Ishikawa (cell line): ENCODE measurements at regions not wholly inside any gene's neighbourhood (a gene's known extent, or its start where the extent isn't known, plus 50 kb on each side); places are given as distances from the start of the nearest gene placed in this dataset.

Source experiments
- CEBPB ChIP-seq: IDR thresholded peaks from 2 replicates; pipeline ENCODE4 v1.6.1; 2012
- CREB1 ChIP-seq: IDR thresholded peaks from 2 replicates; pipeline ENCODE4 v1.6.1; 2012; ENCODE audit warnings: low read depth
- EGR1 ChIP-seq: IDR thresholded peaks from 2 replicates; pipeline ENCODE4 v1.6.1; 2012
- EP300 ChIP-seq: IDR thresholded peaks from 2 replicates; pipeline ENCODE4 v1.6.1; 2012; ENCODE audit warnings: borderline replicate concordance
- FOXM1 ChIP-seq: IDR thresholded peaks from 2 replicates; pipeline ENCODE4 v1.6.1; 2012; ENCODE audit warnings: low read depth, borderline replicate concordance
- NFIC ChIP-seq: IDR thresholded peaks from 2 replicates; pipeline ENCODE4 v1.6.1; 2012
- RAD21 ChIP-seq: IDR thresholded peaks from 2 replicates; pipeline ENCODE4 v1.6.1; 2012; ENCODE audit warnings: low read depth
- TAF1 ChIP-seq: IDR thresholded peaks from 2 replicates; pipeline ENCODE4 v1.6.1; 2012; ENCODE audit warnings: low read depth, mild to moderate bottlenecking
- TCF12 ChIP-seq: IDR thresholded peaks from 2 replicates; pipeline ENCODE4 v1.6.1; 2012; ENCODE audit warnings: low read depth
- TEAD4 ChIP-seq: IDR thresholded peaks from 2 replicates; pipeline ENCODE4 v1.6.1; 2012
- YY1 ChIP-seq: IDR thresholded peaks from 2 replicates; pipeline ENCODE4 v1.6.1; 2012; ENCODE audit warnings: low read depth
- ZBTB7A ChIP-seq: IDR thresholded peaks from 2 replicates; pipeline ENCODE4 v1.6.1; 2012; ENCODE audit warnings: low read depth
- TF ChIP-seq, protein P1 (sequence below): IDR thresholded peaks from 2 replicates; pipeline ENCODE4 v1.6.1; 2012; ENCODE audit warnings: low read depth, mild to moderate bottlenecking
- TF ChIP-seq, protein P2 (sequence below): IDR thresholded peaks from 2 replicates; pipeline ENCODE4 v1.6.1; 2012
- TF ChIP-seq, protein P3 (sequence below): IDR thresholded peaks from 2 replicates; pipeline ENCODE4 v1.6.1; 2012

DNA sequence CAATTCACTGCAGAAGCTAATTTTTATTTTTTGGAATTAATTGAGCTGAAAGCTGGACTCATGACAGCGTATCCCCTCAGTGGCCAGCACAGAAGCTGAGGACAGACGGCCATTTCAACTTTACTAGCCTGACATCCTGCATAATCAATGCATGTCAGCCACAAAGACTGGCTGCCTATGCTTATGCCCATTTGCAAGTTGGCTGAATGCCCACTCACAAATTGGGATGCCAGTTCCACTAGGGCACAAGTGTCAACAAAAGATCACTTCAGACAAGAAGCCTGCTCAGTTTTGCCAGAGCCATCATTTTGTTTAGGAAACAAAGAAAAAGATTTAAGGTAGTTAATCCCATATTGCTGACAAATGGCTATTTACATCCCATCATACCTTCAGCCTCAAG lies 417.6 kb downstream of the NOVA1 start:
- TF ChIP-seq TEAD4 (no peak), TCF12 (no peak), EGR1 (no peak), FOXM1 (no peak), EP300 (no peak), NFIC (no peak), RAD21 (no peak), CREB1 (no peak), CEBPB (no peak), ZBTB7A (no peak), YY1 (no peak), TAF1 (no peak)
- TF ChIP-seq, protein P1, sequence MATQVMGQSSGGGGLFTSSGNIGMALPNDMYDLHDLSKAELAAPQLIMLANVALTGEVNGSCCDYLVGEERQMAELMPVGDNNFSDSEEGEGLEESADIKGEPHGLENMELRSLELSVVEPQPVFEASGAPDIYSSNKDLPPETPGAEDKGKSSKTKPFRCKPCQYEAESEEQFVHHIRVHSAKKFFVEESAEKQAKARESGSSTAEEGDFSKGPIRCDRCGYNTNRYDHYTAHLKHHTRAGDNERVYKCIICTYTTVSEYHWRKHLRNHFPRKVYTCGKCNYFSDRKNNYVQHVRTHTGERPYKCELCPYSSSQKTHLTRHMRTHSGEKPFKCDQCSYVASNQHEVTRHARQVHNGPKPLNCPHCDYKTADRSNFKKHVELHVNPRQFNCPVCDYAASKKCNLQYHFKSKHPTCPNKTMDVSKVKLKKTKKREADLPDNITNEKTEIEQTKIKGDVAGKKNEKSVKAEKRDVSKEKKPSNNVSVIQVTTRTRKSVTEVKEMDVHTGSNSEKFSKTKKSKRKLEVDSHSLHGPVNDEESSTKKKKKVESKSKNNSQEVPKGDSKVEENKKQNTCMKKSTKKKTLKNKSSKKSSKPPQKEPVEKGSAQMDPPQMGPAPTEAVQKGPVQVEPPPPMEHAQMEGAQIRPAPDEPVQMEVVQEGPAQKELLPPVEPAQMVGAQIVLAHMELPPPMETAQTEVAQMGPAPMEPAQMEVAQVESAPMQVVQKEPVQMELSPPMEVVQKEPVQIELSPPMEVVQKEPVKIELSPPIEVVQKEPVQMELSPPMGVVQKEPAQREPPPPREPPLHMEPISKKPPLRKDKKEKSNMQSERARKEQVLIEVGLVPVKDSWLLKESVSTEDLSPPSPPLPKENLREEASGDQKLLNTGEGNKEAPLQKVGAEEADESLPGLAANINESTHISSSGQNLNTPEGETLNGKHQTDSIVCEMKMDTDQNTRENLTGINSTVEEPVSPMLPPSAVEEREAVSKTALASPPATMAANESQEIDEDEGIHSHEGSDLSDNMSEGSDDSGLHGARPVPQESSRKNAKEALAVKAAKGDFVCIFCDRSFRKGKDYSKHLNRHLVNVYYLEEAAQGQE = no peak
- TF ChIP-seq, protein P2, sequence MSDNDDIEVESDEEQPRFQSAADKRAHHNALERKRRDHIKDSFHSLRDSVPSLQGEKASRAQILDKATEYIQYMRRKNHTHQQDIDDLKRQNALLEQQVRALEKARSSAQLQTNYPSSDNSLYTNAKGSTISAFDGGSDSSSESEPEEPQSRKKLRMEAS = no peak
- TF ChIP-seq, protein P3, sequence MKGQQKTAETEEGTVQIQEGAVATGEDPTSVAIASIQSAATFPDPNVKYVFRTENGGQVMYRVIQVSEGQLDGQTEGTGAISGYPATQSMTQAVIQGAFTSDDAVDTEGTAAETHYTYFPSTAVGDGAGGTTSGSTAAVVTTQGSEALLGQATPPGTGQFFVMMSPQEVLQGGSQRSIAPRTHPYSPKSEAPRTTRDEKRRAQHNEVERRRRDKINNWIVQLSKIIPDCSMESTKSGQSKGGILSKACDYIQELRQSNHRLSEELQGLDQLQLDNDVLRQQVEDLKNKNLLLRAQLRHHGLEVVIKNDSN = no peak

DNA sequence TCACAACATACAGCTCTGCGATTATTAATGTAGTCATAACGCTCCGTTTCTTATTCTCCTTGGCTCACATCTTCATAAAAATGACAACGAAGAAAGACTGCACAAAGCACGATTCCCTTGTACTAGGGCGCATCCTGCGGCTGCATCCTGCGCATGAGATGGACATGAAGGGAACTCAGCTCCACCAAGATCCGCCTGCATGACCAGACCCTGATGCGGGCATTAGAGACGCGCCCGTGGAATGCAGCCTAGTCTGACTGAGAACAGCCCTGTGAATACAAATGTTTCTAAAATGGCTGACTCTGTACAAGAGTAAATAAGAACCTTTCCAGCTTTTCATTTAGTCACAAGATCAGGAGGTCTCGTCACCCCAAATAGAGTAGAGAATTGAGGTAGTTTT lies 422.2 kb downstream of the NOVA1 start:
- no peak for TF ChIP-seq RAD21

DNA sequence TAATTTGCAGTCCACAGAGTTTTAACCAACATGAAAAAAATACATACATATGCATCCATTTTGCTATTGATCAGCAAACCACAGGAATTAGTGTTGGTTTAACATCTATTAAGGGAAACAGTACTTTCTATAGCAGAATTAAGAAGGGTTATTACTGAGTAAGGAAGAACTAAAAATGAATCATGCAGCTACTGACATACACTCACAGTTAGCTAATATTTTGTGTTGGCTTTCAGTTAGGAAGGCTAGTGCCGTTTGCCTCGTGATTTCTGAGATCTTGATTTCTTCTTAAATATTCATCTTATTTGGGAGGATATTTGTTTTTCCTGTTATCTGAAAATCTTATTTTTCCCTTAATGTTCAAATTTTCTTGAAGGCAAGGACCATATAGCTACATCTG lies 423.4 kb downstream of the NOVA1 start:
- TF ChIP-seq, protein P3 = no peak
- TF ChIP-seq ZBTB7A = no peak
- TF ChIP-seq, protein P2 = no peak
- TF ChIP-seq, protein P1 = no peak
- no peak for TF ChIP-seq RAD21

DNA sequence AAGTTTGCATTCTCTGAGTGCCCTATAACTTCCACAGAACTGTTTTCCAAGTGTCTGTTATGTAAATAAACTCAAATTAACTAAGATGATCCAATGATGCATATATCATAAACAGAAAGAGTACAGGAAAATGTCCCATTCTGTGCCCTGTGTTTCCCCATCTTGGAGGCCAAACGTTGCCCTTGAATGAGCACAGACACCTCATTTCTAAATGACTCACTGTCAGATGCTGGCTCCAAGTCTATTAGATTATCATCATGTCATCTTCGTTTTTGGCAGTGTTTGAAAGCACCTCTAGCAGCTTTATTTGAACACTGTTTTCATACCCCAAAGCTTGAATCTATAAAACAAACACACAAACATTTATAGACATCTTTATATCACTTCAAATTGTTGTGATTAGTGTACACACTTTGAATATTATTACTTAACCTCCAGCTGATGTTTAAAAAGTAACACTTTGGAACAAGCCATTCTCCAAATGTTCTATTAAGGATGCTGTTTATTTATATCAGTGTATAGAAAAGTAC lies 424.2 kb downstream of the NOVA1 start:
- TF ChIP-seq EP300 (no peak), CREB1 (no peak), FOXM1 (no peak)
- TF ChIP-seq, protein P1 = no peak

DNA sequence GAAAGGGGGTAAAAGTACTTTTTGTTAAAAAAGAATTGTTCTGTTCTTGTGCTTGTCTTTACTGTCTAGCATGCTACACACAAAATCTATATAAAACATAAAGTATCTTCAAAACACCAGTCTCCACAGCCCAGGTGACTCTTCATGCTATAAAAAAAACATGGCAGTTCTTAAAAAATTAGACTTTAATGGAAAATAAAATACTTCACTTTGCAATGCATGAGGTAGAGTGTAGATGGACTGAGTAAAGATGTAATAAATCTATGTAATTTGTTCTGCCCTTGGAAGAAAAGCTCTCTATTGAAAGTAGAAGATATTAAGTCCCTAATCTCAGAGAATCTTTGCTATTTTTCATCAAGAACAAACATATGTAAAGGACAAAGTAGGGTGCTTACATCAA lies 425.4 kb downstream of the NOVA1 start:
- TF ChIP-seq NFIC (no peak), RAD21 (no peak), CREB1 (no peak), TAF1 (no peak), TEAD4 (no peak), EGR1 (no peak)
- TF ChIP-seq, protein P3 = no peak
- TF ChIP-seq, protein P2 = no peak
